Activated CD4-positive, alpha-beta memory T cell treated with anti-CD3 and anti-CD28 coated beads for 36 hours (primary cell): ENCODE measurements at regions not wholly inside any gene's neighbourhood (a gene's known extent, or its start where the extent isn't known, plus 50 kb on each side); places are given as distances from the start of the nearest gene placed in this dataset.
A peak's percentile ranks its signal among the peaks of the same experiment; 100 is the strongest.

ENCODE experiments used
- CTCF ChIA-PET: fragments of 350-600 bp; sonication (Branson Sonifier 250); formaldehyde crosslinking; loops from one replicate; lab custom pipeline; 2021; ENCODE audit warnings: antibody characterized with exemption, inconsistent platforms; lab: Charles Lee
- POLR2A ChIA-PET: fragments of 350-600 bp; sonication (Branson Sonifier 250); formaldehyde crosslinking; loops from one replicate; lab custom pipeline; 2021; ENCODE audit warnings: antibody characterized with exemption; lab: Charles Lee
- DNase-seq: peaks from one replicate; pipeline ENCODE4 v3.0.0-alpha.2; 2020
- H3K27ac Mint-ChIP-seq: one replicate; pipeline ENCODE4 v1.8.0; 2021; ENCODE audit warnings: mixed read lengths
- H3K27me3 Mint-ChIP-seq: one replicate; pipeline ENCODE4 v1.8.0; 2021; ENCODE audit warnings: mixed read lengths
- H3K36me3 Mint-ChIP-seq: one replicate; pipeline ENCODE4 v1.8.0; 2021; ENCODE audit warnings: mixed read lengths
- H3K4me1 Mint-ChIP-seq: one replicate; pipeline ENCODE4 v1.8.0; 2021; ENCODE audit warnings: low read depth, mixed read lengths
- H3K4me3 Mint-ChIP-seq: one replicate; pipeline ENCODE4 v1.8.0; 2021; ENCODE audit warnings: mild to moderate bottlenecking, mixed read lengths
- H3K9me3 Mint-ChIP-seq: one replicate; pipeline ENCODE4 v1.8.0; 2021; ENCODE audit warnings: mixed read lengths
- intact Hi-C: fragments of 100-400 bp; cut with micrococcal nuclease; formaldehyde crosslinking; loops from one replicate; pipeline ENCODE4 v1.15.1; 2023

GRCh38 chr14:23864861-23865260 lies 88.7 kb upstream of the DHRS4 start:
- CTCF ChIA-PET = no interaction called here
- Mint-ChIP-seq H3K4me1 (no peaks in the 10 kb centered on the region), H3K9me3 (no peaks in the 10 kb centered on the region), H3K27ac (no peak overlapping the region), H3K4me3 (no peak overlapping the region), H3K36me3 (no peaks in the 10 kb centered on the region), H3K27me3 (peaks cover 24% of the 10 kb centered on the region)
- no peak for DNase-seq
- POLR2A ChIA-PET = no interaction called here
- intact Hi-C loops = no loop called here

- CTCF ChIA-PET = no interaction called here
- H3K4me3 Mint-ChIP-seq = no peak overlapping the region
Measured at GRCh38 chr14:23865502-23865901, 88.1 kb upstream of the DHRS4 start.

DNA sequence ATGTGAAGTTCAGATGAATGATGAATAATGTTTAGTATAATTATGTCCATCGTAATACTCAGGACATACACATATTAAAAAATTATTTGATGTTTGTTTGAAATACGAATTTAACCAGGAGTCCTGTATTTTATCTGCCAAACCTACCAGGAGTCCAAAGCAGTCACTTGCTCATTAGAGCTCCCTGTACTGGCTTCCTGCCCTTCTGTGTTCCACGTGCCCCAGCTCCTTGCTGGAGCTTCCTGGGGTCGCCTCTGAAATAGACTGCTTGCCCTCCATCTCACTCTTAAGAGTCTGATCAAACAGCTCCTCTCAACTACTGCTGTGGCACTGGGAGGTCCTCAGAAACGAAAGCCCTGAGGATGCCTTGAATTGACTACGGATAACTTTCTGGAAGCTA lies 87.3 kb upstream of the DHRS4 start:
- intact Hi-C loops = no loop called here
- H3K27ac Mint-ChIP-seq = no peak overlapping the region
- POLR2A ChIA-PET = interaction anchor here (0.7 kb wide), 1 partner anchor 9 kb away, joined by 3 read pairs; no protein-coding TSS in a partner anchor
- no peak for DNase-seq
- H3K27me3 Mint-ChIP-seq = peaks cover 29% of the 10 kb centered on the region
- H3K4me3 Mint-ChIP-seq = no peak overlapping the region
- H3K9me3 Mint-ChIP-seq = no peaks in the 10 kb centered on the region
- no peaks in the 10 kb centered on the region for H3K4me1 Mint-ChIP-seq
- CTCF ChIA-PET = no interaction called here
- H3K36me3 Mint-ChIP-seq = no peaks in the 10 kb centered on the region

More at GRCh38 chr14:23865502-23865901, 88.1 kb upstream of the DHRS4 start:
- no peaks in the 10 kb centered on the region for H3K9me3 Mint-ChIP-seq
- POLR2A ChIA-PET = no interaction called here
- no peak for DNase-seq
- no peaks in the 10 kb centered on the region for H3K36me3 Mint-ChIP-seq
- H3K4me1 Mint-ChIP-seq = no peaks in the 10 kb centered on the region
- H3K27me3 Mint-ChIP-seq = peaks cover 26% of the 10 kb centered on the region
- intact Hi-C loops = no loop called here
- no peak overlapping the region for H3K27ac Mint-ChIP-seq

GRCh38 chr14:23869078-23869719 lies 84.4 kb upstream of the DHRS4 start:
- Mint-ChIP-seq H3K9me3 (no peaks in the 10 kb centered on the region), H3K4me3 (no peak overlapping the region), H3K36me3 (no peaks in the 10 kb centered on the region), H3K27me3 (peaks cover 29% of the 10 kb centered on the region), H3K27ac (no peak overlapping the region), H3K4me1 (no peaks in the 10 kb centered on the region)
- CTCF ChIA-PET = no interaction called here
- POLR2A ChIA-PET = no interaction called here
- intact Hi-C loops = no loop called here
- DNase-seq = no peak

DNA sequence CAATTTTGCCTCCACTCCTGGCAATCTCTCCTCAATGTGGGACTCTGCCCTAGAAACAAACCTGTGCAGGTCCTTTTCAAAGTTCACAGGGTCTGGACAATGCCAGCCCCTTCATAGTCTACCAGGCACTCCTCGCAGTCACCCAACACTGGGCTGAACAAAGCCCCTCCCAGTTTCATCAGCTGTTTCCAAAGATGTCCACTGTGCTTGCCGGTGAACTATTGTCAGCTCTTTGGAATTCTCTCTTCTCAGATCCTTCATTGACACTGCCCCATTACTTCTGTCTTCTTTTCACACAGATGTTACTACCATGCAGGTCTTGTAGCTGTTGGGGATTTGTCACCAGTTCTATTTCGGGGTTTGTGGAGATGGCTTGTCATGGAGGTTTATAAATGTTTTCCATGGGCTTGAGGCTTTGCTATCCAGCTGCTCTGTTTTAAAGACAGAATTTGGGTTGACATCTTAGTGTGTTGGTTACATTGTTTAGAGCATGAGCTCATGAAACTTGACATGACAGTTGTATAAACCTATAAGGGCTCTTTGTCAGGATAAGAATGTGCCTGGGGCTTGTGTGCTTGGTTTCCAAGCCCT lies 77.3 kb upstream of the DHRS4 start:
- peak overlapping the region; percentile 81 for H3K27ac Mint-ChIP-seq
- DNase-seq = no peak
- H3K9me3 Mint-ChIP-seq = no peaks in the 10 kb centered on the region
- no peaks in the 10 kb centered on the region for H3K36me3 Mint-ChIP-seq
- peaks cover 9% of the 10 kb centered on the region for H3K4me1 Mint-ChIP-seq
- CTCF ChIA-PET = interaction anchor here (2.0 kb wide), 1 partner anchor 245 kb away, joined by 7 read pairs; no protein-coding TSS in a partner anchor
- intact Hi-C loops = no loop called here
- POLR2A ChIA-PET = no interaction called here
- no peak overlapping the region for H3K4me3 Mint-ChIP-seq
- peaks cover 15% of the 10 kb centered on the region for H3K27me3 Mint-ChIP-seq

GRCh38 chr14:23877111-23877510 lies 76.5 kb upstream of the DHRS4 start:
- DNase-seq = peak; percentile 15
- intact Hi-C loops = loop anchor here (1.0 kb wide), 1 partner anchor 271 kb away; no protein-coding TSS in a partner anchor
- Mint-ChIP-seq H3K4me1 (peaks cover 9% of the 10 kb centered on the region), H3K9me3 (no peaks in the 10 kb centered on the region), H3K27ac (peak overlapping the region; percentile 81), H3K4me3 (no peak overlapping the region), H3K36me3 (no peaks in the 10 kb centered on the region), H3K27me3 (peaks cover 15% of the 10 kb centered on the region)
- ChIA-PET POLR2A (no interaction called here), CTCF (interaction anchor here (2.0 to 2.1 kb wide), 2 partner anchors 34 to 245 kb away, joined by 6 to 7 read pairs; no protein-coding TSS in a partner anchor)

DNA sequence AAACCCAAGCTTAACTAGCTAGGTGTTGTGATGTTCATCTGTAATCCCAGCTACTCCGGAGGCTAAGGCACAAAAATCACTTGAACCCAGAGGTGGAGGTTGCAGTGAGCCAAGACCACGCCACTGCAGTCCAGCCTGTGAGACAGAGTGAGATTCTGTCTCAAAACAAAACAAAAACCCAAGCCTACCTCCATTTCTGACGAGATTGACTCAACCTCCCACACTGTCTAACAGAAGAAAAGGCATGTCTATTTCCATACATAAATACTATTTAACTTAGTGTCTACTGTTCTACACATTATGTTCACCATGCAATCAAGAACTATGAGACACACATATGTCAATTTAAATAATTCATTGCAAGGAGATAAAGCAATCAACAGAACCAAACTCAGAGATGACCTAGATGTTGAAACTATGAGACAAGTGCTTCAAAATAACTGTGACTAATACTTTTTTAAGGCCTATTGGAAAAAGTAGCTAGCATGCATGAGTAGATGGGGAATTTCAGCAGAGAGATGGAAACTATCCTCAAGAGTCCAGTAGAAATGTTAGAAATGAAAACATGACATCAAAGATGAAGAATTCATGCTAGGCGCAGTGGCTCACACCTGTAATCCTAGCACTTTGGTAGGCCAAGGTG lies 75.9 kb upstream of the DHRS4 start:
- Mint-ChIP-seq H3K4me1 (peaks cover 9% of the 10 kb centered on the region), H3K9me3 (no peaks in the 10 kb centered on the region), H3K27me3 (peaks cover 15% of the 10 kb centered on the region), H3K4me3 (no peak overlapping the region), H3K36me3 (no peaks in the 10 kb centered on the region), H3K27ac (peak overlapping the region; percentile 81)
- ChIA-PET POLR2A (no interaction called here), CTCF (interaction anchor here (0.7 to 2.1 kb wide), 3 partner anchors 34 to 643 kb away, joined by 4 to 7 read pairs (median 6); no protein-coding TSS in a partner anchor)
- DNase-seq = peak; percentile 45
- intact Hi-C loops = loop anchor here (1.0 kb wide), 1 partner anchor 271 kb away; no protein-coding TSS in a partner anchor

- H3K27me3 Mint-ChIP-seq = peaks cover 8% of the 10 kb centered on the region
- peaks cover 9% of the 10 kb centered on the region for H3K4me1 Mint-ChIP-seq
- DNase-seq = no peak
- H3K4me3 Mint-ChIP-seq = no peak overlapping the region
- H3K27ac Mint-ChIP-seq = no peak overlapping the region
- ChIA-PET POLR2A (no interaction called here), CTCF (no interaction called here)
- no peaks in the 10 kb centered on the region for H3K9me3 Mint-ChIP-seq
- intact Hi-C loops = no loop called here
- H3K36me3 Mint-ChIP-seq = no peaks in the 10 kb centered on the region
Measured at GRCh38 chr14:23881282-23881681, 72.3 kb upstream of the DHRS4 start.

- Mint-ChIP-seq H3K36me3 (peaks cover 3% of the 10 kb centered on the region), H3K4me1 (no peaks in the 10 kb centered on the region), H3K27me3 (peaks cover 13% of the 10 kb centered on the region), H3K27ac (no peak overlapping the region), H3K9me3 (peaks cover 6% of the 10 kb centered on the region), H3K4me3 (no peak overlapping the region)
- POLR2A ChIA-PET = no interaction called here
- no peak for DNase-seq
- CTCF ChIA-PET = interaction anchor here (1.5 kb wide), 1 partner anchor 252 kb away, joined by 3 read pairs; no protein-coding TSS in a partner anchor
- intact Hi-C loops = no loop called here
Measured at GRCh38 chr14:23883684-23884540, 69.7 kb upstream of the DHRS4 start.

GRCh38 chr14:23884541-23884904 lies 69.0 kb upstream of the DHRS4 start:
- ChIA-PET POLR2A (no interaction called here), CTCF (interaction anchor here (1.5 kb wide), 1 partner anchor 253 kb away, joined by 3 read pairs; no protein-coding TSS in a partner anchor)
- intact Hi-C loops = no loop called here
- Mint-ChIP-seq H3K27ac (no peak overlapping the region), H3K36me3 (peaks cover 3% of the 10 kb centered on the region), H3K4me3 (no peak overlapping the region), H3K27me3 (peaks cover 16% of the 10 kb centered on the region), H3K4me1 (no peaks in the 10 kb centered on the region), H3K9me3 (peaks cover 6% of the 10 kb centered on the region)
- no peak for DNase-seq

- Mint-ChIP-seq H3K36me3 (peaks cover 3% of the 10 kb centered on the region), H3K27ac (no peak overlapping the region), H3K27me3 (peaks cover 19% of the 10 kb centered on the region), H3K4me1 (no peaks in the 10 kb centered on the region), H3K4me3 (no peak overlapping the region), H3K9me3 (peaks cover 6% of the 10 kb centered on the region)
- intact Hi-C loops = no loop called here
- CTCF ChIA-PET = no interaction called here
- POLR2A ChIA-PET = no interaction called here
- no peak for DNase-seq
Measured at GRCh38 chr14:23887536-23887935, 66.0 kb upstream of the DHRS4 start.
